ENCODE measurements at regions not wholly inside any gene's neighbourhood (a gene's known extent, or its start where the extent isn't known, plus 50 kb on each side); places are given as distances from the start of the nearest gene placed in this dataset.
"Not testable (repeated sequence)": the region's sequence is repeated elsewhere in the genome, so short reads cannot be mapped to it uniquely, and the experiment has no call there.

GRCh38 chr17:16844669-16845068 is 127.2 kb downstream of the TNFRSF13B start:
- TF ChIP-seq CTCF (conservative IDR thresholded peaks at IDR 0.05 in 1 of 2, IDR thresholded peaks at IDR 0.05 in 1 of 2; ENCODE audit: extremely low read depth in 1 of 2, insufficient read depth in 1 of 2, low read depth in 1 of 2, low read length in 2 of 2); EZH2 (IDR thresholded peaks at IDR 0.05; ENCODE audit: borderline replicate concordance, low read length): not testable (repeated sequence)
